ENCODE measurements at regions not wholly inside any gene's neighbourhood (a gene's known extent, or its start where the extent isn't known, plus 50 kb on each side); places are given as distances from the start of the nearest gene placed in this dataset.

DNA sequence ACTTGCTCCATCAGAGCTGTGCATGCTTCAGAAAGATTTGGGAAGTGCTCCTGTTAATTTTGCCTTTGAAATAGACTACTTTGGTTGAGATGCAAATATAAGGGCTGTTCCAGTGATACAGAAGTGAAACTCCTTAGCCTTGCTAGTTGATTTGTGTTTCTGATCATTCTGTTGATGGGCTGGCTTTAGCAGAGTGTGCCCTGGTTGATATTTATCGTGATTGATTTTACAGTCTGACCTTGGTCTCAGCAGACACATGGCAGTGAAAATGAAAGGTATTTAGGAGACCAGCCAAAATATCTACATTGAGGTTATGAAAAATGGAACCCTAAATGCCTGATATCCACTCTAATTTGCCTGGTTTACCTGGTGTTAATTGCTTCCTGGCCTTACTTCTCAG is 122.1 kb upstream of the CEP162 start:
- TF ChIP-seq CTCF (conservative IDR thresholded peaks at IDR 0.05; ENCODE audit: low read depth, low read length) (no peak), EZH2 (IDR thresholded peaks at IDR 0.05; ENCODE audit: borderline replicate concordance, low read depth, low read length, poor library complexity, severe bottlenecking) (no peak)

All from A673 (cell line).